Stimulated activated CD8-positive, alpha-beta memory T cell treated with anti-CD3 and anti-CD28 coated beads, Interleukin-2, amount 100 ng/mL, for 1 hour (primary cell): ENCODE measurements at regions not wholly inside any gene's neighbourhood (a gene's known extent, or its start where the extent isn't known, plus 50 kb on each side); places are given as distances from the start of the nearest gene placed in this dataset.

Experiments
- DNase-seq, 2 donors: peaks; one replicate each; pipeline ENCODE4 v3.0.0-alpha.2; 2020; ENCODE audit warnings: low read depth in 2 of 2

- DNase-seq, result no peak
Measured at GRCh38 chr5:167880420-167880819, 411.0 kb upstream of the WWC1 start.

GRCh38 chr5:167881041-167881440 lies 410.4 kb upstream of the WWC1 start:
- no peak for DNase-seq

- DNase-seq, result no peak
Measured at GRCh38 chr5:167886196-167886595, 405.2 kb upstream of the WWC1 start.

- no peak for DNase-seq
Measured at GRCh38 chr5:167888393-167888792, 403.1 kb upstream of the WWC1 start.

GRCh38 chr5:167889276-167889675 lies 402.2 kb upstream of the WWC1 start:
- no peak for DNase-seq

- no peak for DNase-seq
Measured at GRCh38 chr5:167892352-167893115, 398.9 kb upstream of the WWC1 start.

GRCh38 chr5:167893271-167893670 lies 398.2 kb upstream of the WWC1 start:
- DNase-seq, result no peak

- DNase-seq, result no peak
Measured at GRCh38 chr5:167894631-167895472, 396.6 kb upstream of the WWC1 start.

GRCh38 chr5:167895899-167896659 lies 395.4 kb upstream of the WWC1 start:
- no peak for DNase-seq

- DNase-seq, result no peak
Measured at GRCh38 chr5:167896814-167897213, 394.6 kb upstream of the WWC1 start.

- no peak for DNase-seq
Measured at GRCh38 chr5:167897371-167897770, 394.1 kb upstream of the WWC1 start.

- DNase-seq, result no peak
Measured at GRCh38 chr5:167898361-167899042, 392.9 kb upstream of the WWC1 start.

- no peak for DNase-seq
Measured at GRCh38 chr5:167899490-167900070, 391.9 kb upstream of the WWC1 start.

- no peak for DNase-seq
Measured at GRCh38 chr5:167900340-167900935, 391.0 kb upstream of the WWC1 start.

GRCh38 chr5:167902298-167902697 lies 389.1 kb upstream of the WWC1 start:
- no peak for DNase-seq

- no peak for DNase-seq
Measured at GRCh38 chr5:167903243-167903642, 388.2 kb upstream of the WWC1 start.

- DNase-seq, result no peak
Measured at GRCh38 chr5:167903659-167904058, 387.8 kb upstream of the WWC1 start.

- DNase-seq, result no peak
Measured at GRCh38 chr5:167905919-167906853, 385.3 kb upstream of the WWC1 start.

GRCh38 chr5:167908606-167909005 lies 382.8 kb upstream of the WWC1 start:
- DNase-seq, result no peak
